DND-41 (cell line): ENCODE measurements at regions not wholly inside any gene's neighbourhood (a gene's known extent, or its start where the extent isn't known, plus 50 kb on each side); places are given as distances from the start of the nearest gene placed in this dataset.

Source experiments
- ATAC-seq: fragments of 200-7000 bp; cut with Tn5 transposase; 3 replicates; pipeline ENCODE4 v1.9.1; 2021; ENCODE audit warnings: low read depth; ENCODE audit not compliant: insufficient read depth
- DNase-seq: peaks from one replicate; pipeline ENCODE4 v3.0.0-alpha.2; 2020
- H2AFZ ChIP-seq: 2 replicates; pipeline ENCODE4 v1.6.0; 2012; ENCODE audit warnings: low read depth, low read length
- H3K27ac ChIP-seq: 2 replicates; pipeline ENCODE4 v1.5.1; 2012; ENCODE audit warnings: low read length, inconsistent platforms
- H3K27me3 ChIP-seq: fragments of 200-600 bp; sonication (generic); 2 replicates; pipeline ENCODE4 v1.6.0; 2012; ENCODE audit warnings: low read length, mild to moderate bottlenecking, inconsistent platforms; ENCODE audit not compliant: insufficient read depth, poor library complexity
- H3K36me3 ChIP-seq: 2 replicates; pipeline ENCODE4 v1.5.1; 2012; ENCODE audit warnings: low read length, inconsistent platforms; ENCODE audit not compliant: insufficient read depth
- H3K4me1 ChIP-seq: 2 replicates; pipeline ENCODE4 v1.5.1; 2012; ENCODE audit warnings: mild to moderate bottlenecking, low read length; ENCODE audit not compliant: insufficient read depth
- H3K4me2 ChIP-seq: 2 replicates; pipeline ENCODE4 v1.6.0; 2012; ENCODE audit warnings: mild to moderate bottlenecking, moderate library complexity, low read length, inconsistent platforms; ENCODE audit not compliant: insufficient read depth
- H3K4me3 ChIP-seq, 2 experiments: fragments of 200-600 bp in 1 of 2; shearing (Covaris generic) in 1 of 2; 2 replicates each; pipeline ENCODE4 v1.5.1; 2012 to 2016; ENCODE audit warnings: inconsistent platforms in 2 of 2, low read length in 2 of 2, mild to moderate bottlenecking in 2 of 2, low read depth in 1 of 2, moderate library complexity in 1 of 2
- H3K79me2 ChIP-seq: 2 replicates; pipeline ENCODE4 v1.6.0; 2012; ENCODE audit warnings: low read length, inconsistent platforms; ENCODE audit not compliant: insufficient read depth
- H3K9ac ChIP-seq: 2 replicates; pipeline ENCODE4 v1.6.0; 2012; ENCODE audit warnings: low read depth, mild to moderate bottlenecking, inconsistent platforms, low read length, moderate library complexity
- H3K9me3 ChIP-seq: 2 replicates; pipeline ENCODE4 v1.5.1; 2012; ENCODE audit warnings: low read length, moderate library complexity, mild to moderate bottlenecking, inconsistent platforms; ENCODE audit not compliant: insufficient read depth, severe bottlenecking
- H4K20me1 ChIP-seq: 2 replicates; pipeline ENCODE4 v1.6.0; 2012; ENCODE audit warnings: low read length; ENCODE audit not compliant: insufficient read depth
- EZH2 ChIP-seq: IDR thresholded peaks from 3 replicates; pipeline ENCODE4 v1.6.1; 2012; ENCODE audit warnings: borderline replicate concordance, low read depth, mild to moderate bottlenecking, moderate library complexity, low read length, inconsistent platforms; ENCODE audit not compliant: severe bottlenecking
- TF ChIP-seq, protein P1 (sequence below): IDR thresholded peaks from 2 replicates; pipeline ENCODE4 v1.5.1; 2012; ENCODE audit warnings: borderline replicate concordance, low read length, moderate library complexity, mild to moderate bottlenecking; ENCODE audit not compliant: poor library complexity, severe bottlenecking; ENCODE audit errors: extremely low read depth

DNA sequence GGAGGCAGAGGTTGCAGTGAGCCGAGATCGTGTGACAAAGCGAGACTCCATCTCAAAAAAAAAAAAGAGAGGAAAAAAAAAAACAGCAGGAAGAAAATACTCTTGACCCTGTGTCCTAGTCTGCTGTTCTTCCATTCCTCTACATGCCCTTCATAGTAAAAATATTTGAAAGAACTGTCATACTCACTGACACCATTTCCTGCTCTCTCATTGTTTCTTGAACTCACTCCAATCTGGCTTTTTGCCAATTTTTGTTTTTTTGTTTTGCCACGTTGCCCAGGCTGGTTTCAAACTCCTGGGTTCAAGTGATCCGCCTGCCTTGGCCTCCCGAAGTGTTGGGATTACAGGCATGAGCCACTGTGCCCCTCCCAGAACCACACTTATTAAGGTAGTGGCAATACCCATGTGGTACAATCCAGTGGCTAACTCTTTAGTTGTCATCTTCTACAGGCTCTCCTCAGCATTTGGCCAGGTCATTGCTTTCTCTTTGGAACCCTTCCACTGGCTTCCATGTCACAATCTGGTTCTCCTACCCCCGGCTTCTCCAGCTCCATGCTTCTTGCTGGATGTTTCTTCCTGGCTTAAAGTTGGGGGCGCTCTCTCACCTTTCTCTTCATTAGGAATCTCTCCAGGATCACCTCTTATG lies 238.2 kb upstream of the C2CD4B start:
- Histone ChIP-seq H3K4me2 (no peak overlapping the region), H3K9me3 (peaks cover 13% of the 10 kb centered on the region), H3K79me2 (no peaks in the 10 kb centered on the region), H3K36me3 (no peaks in the 10 kb centered on the region), H4K20me1 (no peaks in the 10 kb centered on the region), H3K9ac (no peak overlapping the region), H2AFZ (no peak overlapping the region), H3K4me3 (no peak overlapping the region), H3K4me1 (no peaks in the 10 kb centered on the region), H3K27ac (no peak overlapping the region), H3K27me3 (no peaks in the 10 kb centered on the region)
- ATAC-seq (no peak), DNase-seq (no peak)
- TF ChIP-seq, protein P1, sequence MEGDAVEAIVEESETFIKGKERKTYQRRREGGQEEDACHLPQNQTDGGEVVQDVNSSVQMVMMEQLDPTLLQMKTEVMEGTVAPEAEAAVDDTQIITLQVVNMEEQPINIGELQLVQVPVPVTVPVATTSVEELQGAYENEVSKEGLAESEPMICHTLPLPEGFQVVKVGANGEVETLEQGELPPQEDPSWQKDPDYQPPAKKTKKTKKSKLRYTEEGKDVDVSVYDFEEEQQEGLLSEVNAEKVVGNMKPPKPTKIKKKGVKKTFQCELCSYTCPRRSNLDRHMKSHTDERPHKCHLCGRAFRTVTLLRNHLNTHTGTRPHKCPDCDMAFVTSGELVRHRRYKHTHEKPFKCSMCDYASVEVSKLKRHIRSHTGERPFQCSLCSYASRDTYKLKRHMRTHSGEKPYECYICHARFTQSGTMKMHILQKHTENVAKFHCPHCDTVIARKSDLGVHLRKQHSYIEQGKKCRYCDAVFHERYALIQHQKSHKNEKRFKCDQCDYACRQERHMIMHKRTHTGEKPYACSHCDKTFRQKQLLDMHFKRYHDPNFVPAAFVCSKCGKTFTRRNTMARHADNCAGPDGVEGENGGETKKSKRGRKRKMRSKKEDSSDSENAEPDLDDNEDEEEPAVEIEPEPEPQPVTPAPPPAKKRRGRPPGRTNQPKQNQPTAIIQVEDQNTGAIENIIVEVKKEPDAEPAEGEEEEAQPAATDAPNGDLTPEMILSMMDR = no peak
- no peak for TF ChIP-seq EZH2

DNA sequence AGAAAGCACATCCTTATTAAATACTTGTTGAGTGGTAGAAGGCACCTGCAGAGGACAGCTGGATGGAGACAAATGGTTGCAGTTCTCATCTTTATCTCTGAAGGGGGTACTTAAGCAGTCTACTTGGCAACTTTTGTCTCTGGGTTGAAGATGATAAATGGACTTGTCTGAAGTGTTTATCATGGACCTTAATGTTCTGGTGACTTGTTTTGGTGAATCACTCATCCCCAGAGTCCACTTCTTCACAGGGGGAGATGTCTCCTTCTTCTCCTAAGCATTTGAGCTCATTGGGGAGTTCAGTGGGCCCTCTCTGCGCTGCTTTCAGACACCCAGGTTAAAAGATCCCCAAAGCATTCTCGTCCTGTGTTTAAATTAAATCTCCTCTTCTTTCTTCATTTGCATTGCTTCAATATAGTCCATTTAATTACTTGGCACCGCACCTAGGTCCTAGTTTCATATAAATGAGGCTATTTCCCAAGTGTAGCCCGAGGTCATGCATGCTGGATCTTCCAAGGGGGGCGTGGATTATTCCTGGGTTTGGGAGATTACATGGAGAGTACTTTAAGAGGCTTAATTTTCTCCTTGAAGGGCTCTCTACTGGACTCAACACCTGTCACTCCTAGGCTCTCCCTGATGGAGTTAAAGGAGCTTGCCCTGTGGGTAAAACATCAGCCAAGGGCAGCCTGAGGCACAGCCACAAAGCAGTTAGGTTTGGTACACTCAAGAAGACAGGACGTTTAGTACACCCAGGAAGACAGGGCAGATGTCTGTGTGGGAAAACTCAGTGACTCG lies 239.3 kb upstream of the C2CD4B start:
- Histone ChIP-seq H4K20me1 (no peaks in the 10 kb centered on the region), H3K4me3 (no peak overlapping the region), H3K36me3 (no peaks in the 10 kb centered on the region), H3K4me1 (no peaks in the 10 kb centered on the region), H3K27me3 (no peaks in the 10 kb centered on the region), H3K27ac (no peak overlapping the region), H3K9me3 (peaks cover 4% of the 10 kb centered on the region), H3K79me2 (no peaks in the 10 kb centered on the region), H3K4me2 (no peak overlapping the region), H3K9ac (no peak overlapping the region), H2AFZ (no peak overlapping the region)
- TF ChIP-seq EZH2 = no peak
- TF ChIP-seq, protein P1 = no peak
- ATAC-seq (no peak), DNase-seq (no peak)

DNA sequence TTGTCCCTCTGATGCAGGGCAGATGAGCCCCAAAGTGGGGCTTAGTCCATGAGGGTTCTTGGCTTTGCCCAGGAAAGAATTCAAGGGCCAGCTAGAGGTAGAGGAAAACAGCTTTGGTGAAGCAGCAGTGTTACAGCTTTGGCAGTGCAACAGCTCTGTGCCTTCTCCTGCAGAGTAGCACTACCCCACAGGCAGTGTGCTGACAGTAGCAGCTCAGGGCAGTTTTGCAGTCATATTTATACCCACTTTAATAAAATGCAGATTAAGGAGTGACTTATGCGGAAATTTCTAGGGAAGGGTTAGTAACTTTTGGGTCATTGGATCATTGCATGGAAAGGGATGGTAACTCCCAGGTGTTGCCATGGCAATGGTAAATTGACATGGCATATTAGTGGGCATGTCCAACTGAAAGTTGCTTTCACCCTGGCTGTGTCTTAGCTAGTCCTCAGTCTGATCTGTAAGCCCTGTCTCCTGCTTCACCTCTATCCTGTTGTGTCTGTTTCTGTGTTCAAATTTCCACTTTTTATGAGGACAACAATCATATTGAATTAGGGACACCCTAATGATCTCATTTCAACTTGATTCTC lies 241.3 kb upstream of the C2CD4B start:
- Histone ChIP-seq H4K20me1 (no peaks in the 10 kb centered on the region), H3K36me3 (no peaks in the 10 kb centered on the region), H3K9ac (no peak overlapping the region), H3K27ac (no peak overlapping the region), H3K4me3 (no peak overlapping the region), H3K9me3 (no peaks in the 10 kb centered on the region), H3K4me1 (no peaks in the 10 kb centered on the region), H3K27me3 (no peaks in the 10 kb centered on the region), H3K79me2 (no peaks in the 10 kb centered on the region), H3K4me2 (no peak overlapping the region), H2AFZ (no peak overlapping the region)
- DNase-seq = no peak
- TF ChIP-seq EZH2 = no peak
- TF ChIP-seq, protein P1 = no peak
- no peak for ATAC-seq
